Stimulated activated CD8-positive, alpha-beta memory T cell treated with anti-CD3 and anti-CD28 coated beads, Interleukin-15, amount 100 ng/mL, for 48 hours (primary cell): ENCODE measurements at regions not wholly inside any gene's neighbourhood (a gene's known extent, or its start where the extent isn't known, plus 50 kb on each side); places are given as distances from the start of the nearest gene placed in this dataset.
"Not testable (repeated sequence)": the region's sequence is repeated elsewhere in the genome, so short reads cannot be mapped to it uniquely, and the experiment has no call there.

Source experiments
- DNase-seq, 2 donors: peaks; one replicate each; pipeline ENCODE4 v3.0.0-alpha.2; 2020; ENCODE audit warnings: low read depth in 2 of 2

DNA sequence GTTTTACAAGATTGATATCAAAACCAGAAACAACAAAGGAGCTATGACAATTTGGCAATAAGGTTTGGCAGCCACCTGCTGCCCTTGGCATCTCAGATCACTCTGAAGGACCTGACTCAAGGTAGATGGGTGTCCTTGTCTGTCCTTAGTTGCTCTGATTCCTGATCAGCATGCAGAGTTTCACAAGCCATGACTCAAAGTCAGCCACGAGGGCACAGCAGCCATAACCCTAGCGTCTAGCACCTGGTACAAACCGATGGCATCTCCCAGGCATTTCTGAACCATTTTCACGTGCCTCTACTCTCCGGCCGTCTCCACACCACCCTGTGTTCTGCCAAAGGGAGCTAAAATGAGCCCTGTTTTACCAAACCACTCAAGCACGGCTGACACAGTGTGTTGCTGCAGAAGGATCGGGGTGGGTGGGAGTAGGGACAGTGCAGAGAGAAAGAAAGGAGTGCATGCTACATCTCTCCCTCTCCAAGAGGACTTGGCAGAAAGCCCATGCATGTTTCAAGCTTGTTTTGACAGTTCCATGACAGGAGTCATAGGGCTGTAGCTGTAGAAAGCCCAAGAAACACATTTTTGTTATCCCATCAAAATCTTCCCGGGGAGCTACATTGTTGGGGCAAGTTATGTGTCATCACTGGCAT is 297.3 kb downstream of the ABCC12 start:
- DNase-seq, result no peak

DNA sequence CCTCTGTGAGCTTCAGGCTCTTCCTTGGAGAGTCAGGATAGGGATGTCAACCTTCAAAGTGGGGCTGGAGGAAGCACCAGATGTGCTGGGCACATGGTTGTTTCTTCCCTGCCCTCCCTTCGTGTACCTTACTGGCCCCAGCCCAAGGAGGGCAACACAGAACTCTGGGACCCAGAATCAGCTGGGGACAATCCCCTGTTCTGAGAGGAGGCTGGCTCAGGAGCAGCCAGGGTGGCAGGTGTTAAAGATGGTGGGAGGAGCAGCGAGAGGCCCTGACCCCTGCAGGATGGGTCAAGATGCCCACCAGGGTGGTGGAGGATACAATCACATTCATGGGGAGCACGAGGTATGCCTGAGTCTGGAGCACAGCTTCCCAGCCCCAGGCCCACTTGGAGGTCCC is 300.4 kb downstream of the ABCC12 start:
- no peak for DNase-seq

DNA sequence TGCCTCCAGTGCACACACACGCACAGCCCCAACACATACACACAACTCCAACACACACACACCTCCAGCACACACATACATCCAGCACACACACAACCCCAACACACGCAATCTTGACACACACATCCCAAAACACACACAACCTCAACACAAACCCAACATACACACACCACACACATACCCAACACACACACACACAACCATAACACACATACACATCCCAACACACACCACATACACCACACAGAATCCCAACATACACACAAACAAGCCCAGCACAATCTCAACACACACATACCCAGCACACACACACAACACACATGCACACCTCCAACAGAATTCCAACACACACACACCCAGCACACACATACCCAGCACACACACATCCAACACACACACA is 301.1 kb downstream of the ABCC12 start:
- DNase-seq, result no peak

DNA sequence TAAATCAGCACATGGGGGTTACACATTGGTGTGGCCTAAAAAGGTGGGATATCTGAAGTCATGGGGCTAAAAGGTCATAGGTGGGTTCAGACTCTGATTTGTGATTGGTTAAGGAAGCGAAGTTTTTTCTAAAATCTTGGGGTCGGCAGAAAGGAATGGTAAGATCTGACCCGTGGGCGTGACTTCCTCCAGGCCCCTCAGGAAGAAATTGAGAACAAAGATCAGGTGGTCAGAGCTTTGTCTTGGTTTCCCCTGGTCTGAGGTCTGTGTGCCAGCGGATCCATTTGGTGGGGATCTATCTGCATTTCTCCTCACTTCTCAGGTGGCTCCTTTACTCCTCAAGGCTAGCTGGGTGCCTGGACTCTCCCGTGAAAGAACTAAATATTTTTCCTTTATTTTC is 302.8 kb downstream of the ABCC12 start:
- no peak for DNase-seq

DNA sequence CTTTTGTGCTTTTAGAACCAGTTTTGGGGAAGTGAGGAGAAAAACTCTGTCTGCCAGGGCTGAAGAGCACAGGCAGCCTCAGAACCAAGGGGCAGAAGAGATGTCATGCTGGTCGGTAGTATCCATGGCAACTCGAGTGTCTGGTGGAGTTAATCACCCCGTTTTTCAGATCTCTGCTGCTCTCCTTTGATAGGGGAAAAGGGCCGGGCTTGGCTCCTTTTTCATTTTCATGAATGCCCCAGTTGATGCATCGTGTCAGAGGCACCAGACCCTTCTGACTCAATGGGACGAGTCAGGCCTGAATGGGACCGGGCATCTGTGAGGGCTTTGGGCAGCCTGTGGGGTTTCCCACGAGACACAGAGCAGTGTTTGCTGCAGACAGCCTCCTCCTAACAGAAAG is 304.6 kb downstream of the ABCC12 start:
- DNase-seq, result no peak

DNA sequence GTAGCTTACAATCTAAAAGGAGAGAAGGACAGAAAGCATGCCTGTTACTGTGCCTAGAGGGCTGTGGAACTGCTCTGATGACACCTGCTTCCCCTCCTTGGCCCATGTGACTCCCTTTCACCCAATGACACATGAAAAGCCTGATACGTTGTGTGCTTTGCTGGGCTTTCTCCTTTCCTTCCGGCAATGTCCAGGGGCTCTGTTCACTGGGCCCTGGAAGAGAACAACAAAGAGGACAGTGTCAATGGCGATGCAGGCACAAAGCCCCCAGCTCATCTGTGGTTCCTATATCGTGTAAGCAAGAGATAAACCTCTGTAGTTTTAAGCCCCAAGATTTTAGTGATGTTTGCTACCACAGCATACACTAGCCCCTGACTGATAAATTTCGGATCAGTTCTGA is 306.1 kb downstream of the ABCC12 start:
- no peak for DNase-seq

DNA sequence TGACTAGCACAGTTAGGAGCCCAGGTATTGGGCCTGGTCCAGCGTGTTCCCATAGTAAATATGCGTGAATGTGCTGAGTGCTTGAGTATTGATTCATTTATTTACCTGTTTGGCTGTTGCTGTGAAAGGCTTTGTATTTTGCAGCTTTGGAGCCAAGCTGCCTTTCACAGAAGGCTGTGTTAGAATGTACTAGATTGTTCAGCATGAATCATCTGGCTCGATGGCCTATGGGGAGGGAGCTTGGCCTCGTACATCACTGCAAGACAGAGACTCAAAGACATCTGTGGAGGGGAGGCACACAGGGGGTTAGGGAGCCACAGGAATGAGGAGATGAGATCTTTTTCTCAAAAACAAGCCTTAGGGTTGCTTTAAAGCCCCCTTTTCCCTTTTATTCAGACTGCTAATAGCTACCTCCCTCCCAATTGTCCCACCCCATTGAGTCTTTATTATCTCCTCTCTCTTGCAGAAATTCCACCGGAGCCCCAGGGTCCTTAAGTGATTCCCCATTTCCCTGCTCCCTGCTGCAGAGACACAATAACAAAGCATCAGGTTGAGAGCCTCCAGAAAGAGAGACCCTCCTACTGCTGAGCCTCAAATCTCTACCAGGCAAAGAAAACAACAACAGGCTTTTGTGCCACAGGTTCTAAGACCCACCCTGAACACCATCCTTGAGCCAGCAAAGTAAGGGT is 307.2 kb downstream of the ABCC12 start:
- no peak for DNase-seq

DNA sequence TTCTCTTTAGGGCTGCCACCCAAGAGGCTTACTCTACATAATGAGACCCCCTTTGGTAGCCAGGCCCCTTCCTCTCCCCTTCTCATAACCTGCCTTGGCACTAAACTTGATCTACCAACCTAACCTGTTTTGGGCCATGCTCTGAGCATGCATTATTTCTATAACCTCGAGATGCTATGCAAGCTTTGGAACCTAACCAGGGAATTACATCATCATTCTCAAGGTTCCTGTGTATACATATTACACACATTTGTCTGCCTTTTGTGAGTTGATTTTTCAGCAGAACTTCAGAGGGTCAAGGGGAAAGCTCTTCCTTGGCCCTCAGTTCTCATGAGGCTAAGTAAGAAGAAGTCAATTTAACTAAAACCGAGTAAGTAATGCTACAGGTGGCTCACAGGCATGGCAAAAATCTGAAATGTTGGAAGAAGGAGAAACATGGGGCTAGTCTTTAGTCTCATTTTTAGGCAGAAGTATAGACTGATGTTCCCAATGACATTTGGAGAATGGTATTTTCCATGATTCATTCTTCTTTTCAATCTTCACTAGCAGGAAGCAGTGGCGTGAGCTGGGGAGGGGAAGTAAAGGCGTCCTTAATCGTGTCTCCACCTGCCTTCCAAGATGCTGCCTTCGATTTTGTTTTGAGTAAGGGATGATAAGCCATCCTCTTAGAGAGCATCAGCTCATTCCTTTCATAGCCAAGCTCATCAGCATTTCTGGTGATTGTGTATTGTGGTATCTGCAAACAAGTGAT is 308.4 kb downstream of the ABCC12 start:
- no peak for DNase-seq

DNA sequence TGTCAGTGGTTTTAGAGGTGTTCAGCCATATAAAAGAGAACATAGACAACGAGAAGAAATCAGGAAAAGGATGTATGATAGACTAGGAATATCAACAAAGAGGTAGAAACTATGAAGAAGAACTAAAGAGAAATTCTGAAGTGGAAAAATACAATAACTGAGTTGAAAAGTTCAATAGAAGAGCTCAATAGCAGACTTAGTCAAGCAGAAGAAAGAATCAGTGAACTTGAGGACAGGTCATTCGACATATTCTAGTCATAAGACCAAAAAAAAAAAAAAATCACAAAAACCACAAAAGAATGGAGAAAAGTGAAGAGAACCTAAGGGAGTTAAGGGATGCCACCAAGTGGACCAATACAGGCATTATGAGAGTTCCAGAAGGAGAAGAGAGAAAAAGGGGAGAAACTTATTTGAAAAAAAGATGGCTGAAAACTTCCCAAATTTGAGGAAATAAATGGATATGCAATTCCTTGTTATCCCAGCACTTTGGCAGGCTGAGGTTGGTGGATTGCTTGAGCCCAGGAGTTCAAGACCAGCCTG is 321.2 kb downstream of the ABCC12 start:
- no peak for DNase-seq

DNA sequence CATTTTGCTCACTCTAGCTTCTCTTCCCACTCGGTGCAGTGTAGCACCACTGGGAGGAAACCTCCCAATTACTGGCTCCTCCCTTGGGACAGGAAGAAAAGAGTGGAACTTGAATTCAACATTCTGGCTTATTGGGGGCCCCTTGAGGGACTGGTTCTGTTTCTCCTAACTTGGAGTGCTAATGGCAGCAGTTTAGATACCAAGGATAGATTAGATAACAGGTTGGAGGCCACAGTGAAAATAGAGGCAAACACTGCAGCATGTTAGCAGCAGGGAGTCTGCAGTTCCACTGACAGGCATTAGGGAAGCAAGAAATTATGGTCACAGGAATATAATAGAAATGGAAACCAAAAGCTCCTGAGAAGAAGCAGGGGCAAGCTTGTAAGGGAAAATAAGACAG is 322.0 kb downstream of the ABCC12 start:
- no peak for DNase-seq

DNA sequence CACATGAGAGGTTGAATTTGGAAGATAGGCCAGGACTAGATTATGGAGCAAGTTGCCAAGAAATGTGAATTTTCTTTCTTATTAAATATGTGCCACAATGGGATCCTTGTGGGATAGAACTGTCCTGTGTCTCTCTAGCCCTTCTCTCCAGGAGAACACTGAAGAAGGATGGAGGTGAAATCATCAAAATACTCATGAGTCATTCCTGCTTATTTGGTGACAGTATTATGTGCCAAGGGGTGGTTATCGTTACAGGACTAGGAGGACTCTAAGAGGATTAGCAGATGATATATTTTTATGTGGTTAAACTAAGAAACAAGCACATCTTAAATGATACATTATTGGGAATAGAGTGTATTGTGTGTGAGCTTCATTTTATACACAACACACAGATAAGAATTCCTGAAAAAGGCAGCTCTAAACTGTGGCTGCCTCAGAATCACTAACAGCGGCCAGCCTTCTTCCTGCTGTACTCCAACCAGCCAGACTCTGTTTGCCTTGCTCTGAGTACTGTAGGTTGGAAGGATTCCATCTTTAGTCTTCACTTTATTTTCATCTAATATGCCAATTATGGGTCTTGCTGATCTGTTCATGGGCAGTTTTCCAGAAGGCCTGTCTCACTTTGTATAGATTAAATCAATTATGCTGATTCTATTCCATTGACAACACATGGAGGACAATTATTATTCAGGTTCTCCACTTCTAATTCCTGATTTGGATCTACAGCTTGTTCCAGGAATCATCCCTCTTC is 325.8 kb downstream of the ABCC12 start:
- no peak for DNase-seq

DNA sequence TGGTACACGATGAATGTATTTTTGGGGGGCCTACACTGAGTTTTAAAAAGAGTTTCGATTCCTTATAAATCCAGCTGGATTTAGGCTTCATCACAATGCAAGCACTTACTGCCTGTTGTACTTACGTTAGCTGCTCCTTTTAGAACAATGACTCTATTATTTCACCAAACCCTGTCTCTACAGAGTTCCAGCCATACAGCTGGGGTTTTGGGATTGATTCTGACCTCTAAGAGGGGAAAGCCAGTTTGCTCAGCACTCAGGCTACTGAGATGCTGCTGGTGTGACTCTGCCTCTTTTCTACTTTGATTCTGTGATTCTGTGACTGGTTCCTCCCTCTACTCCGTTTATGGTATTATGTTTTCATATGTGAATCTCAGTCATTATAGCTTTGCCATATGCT is 329.7 kb downstream of the ABCC12 start:
- DNase-seq, result no peak

DNA sequence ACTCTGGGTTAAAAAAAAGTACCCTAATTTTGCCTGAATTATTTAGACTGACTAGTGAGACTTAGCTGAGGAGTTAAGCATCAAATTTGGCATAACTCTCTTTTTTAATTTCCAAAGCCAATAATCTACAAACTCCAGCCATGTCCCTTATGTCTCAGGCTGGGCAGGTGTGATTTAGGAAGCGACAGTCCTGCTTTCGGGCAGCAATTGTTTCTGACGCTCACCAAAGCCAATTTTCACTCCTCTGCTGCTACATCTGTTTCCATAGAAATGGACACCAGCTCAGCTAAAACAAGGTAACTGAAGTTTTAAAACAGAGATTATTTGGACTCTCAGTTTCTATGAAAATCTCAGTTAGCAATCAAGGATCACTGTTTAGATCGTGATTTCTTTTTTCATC is 338.7 kb downstream of the ABCC12 start:
- no peak for DNase-seq

DNA sequence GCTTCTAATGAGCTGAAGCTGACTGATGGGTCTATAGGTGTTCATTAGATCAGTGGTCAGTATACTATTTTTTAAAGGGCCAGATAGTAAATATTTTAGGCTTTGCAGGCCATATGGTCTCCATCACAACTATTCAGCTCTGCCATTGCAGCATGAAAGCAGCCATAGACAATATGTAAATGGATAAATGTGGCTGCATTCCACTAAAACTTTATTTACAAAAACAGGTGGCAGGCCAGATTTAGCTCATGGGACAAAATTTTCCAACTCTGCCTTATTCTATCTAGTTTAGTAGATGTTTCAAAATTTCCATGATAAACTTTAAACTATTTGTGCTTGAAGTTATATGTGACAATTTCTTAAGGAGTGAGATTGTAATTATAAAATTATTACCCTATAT is 339.3 kb downstream of the ABCC12 start:
- DNase-seq, result no peak

DNA sequence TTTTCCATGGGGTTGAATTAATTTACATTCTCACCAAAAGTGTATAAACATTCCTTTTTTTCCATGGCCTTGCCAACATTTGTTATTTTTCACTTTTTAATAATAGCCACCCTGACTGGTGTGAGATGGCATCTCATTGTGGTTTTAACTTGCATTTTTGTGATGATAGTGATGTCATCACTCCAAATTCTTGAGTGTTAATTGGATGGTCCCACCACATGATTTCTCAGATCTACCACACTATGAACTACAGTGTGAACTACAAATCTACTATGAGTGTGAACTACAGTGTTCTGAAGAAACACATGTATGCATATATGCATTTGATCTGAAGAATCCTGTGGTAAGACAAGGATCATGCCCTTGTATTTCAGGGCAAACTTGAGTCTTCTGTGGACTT is 340.1 kb downstream of the ABCC12 start:
- no peak for DNase-seq

DNA sequence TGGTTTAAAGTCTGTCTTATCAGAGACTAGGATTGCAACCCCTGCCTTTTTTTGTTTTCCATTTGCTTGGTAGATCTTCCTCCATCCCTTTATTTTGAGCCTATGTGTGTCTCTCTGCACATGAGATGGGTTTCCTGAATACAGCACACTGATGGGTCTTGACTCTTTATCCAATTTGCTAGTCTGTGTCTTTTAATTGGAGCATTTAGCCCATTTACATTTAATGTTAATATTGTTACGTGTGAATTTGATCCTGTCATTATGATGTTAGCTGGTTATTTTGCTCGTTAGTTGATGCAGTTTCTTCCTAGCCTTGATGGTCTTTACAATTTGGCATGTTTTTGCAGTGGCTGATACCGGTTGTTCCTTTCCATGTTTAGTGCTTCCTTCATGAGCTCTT is 344.0 kb downstream of the ABCC12 start:
- not testable (repeated sequence) for DNase-seq

DNA sequence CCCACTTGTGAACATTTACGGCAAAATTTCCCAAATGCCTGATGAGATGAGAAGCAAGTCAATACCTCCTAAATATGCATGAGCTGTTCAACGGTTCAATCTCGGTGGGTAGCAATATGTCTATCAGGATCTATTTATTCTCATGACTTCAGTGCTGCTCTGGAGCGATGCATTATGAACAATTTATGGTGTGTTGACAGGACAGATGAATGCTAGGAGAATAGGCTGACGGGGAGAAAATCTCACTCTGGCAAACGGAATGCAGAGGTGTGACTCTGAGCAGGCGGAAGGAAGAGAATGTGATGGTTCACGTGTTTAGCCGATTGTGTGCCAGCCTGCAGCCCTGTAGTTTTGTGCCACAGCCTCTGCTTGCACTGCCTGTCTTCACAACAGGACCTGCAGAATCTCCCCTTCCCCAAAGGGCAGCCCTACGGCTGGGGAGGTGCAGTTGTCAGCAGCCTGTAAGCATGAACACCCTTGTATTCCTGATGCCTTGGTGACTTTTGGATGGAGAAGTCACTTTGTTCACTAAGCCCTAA is 345.2 kb downstream of the PHKB start:
- no peak for DNase-seq

DNA sequence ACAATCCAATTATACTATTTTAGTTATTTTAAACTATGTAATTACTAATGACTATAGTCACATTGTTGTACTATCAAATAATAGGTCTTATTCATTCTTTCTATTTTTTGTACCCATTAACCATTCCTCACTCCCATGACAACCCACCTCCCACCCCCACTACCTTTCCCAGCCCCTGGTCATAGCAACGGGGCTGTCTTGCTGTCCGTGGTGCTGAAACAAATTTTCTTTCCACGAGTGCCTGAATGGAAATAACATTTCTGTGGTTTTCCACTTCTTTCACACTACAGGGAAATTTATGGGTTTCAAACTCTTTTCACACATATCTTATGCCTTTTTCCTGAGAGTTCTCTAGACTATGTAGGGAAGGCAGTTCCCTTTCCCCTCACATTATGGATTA is 326.6 kb downstream of the PHKB start:
- DNase-seq, result no peak

DNA sequence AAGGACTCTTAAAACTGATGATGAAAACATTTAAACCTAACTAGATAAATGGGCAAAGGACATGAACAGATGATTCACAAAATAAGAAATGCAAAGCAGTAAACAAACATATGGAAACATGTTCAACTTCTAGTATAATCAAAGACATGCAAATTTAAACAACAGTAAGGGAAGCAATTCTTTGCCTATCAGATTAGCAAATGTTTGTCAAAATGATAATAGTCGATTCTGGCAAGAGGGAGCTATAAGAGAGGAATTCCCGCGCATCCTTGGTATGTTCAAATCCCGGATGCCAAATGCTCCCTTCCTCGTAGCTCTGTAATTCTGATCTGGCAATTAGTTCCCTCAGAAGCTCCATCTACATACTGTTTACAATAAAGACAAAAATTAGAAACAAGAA is 320.5 kb downstream of the PHKB start:
- DNase-seq, result no peak

DNA sequence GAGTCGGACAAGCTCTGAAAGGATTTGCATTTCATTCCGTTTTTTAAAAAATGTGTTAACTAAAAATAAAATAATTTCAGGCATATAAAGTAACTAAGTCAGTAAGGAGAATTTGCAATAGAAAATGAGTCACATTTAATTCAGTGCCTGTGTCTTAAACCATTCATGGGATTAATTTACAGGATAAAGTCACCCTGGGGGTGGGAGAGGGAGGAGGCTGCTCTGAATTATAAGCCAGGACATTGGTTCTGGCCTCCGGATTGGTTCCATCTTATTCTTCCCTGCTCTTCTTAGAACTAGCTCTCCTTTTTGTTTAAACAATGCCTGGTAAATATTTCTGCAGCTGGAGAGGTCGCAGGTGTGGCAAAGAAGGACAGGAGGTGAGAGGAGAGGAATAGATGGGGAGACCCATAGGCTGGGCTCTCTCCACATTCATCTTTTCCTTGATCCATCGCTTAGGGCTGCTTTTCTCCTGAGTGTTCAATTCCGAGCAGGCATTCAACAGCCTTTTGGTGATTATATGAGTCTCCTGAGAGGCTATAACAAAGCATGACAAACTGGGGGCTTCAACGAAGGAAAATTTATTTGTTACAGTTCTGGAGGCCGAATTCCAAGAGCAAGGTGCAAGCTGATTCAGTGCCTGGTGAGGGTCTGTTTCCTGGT is 319.2 kb downstream of the PHKB start:
- DNase-seq, result no peak
